Activated CD4-positive, alpha-beta T cell treated with anti-CD3 and anti-CD28 coated beads, Interleukin-2, amount 50 U/mL, for 24 hours (primary cell): ENCODE measurements at regions not wholly inside any gene's neighbourhood (a gene's known extent, or its start where the extent isn't known, plus 50 kb on each side); places are given as distances from the start of the nearest gene placed in this dataset.

Experiments used
- DNase-seq, 2 donors: peaks; one replicate each; pipeline ENCODE4 v3.0.0-alpha.2; 2020; ENCODE audit warnings: low read depth in 1 of 2, low spot score in 1 of 2

- DNase-seq = no peak
Measured at GRCh38 chr2:204042401-204042800, 105.8 kb downstream of the ICOS start.

- DNase-seq = no peak
Measured at GRCh38 chr2:204046145-204046544, 109.6 kb downstream of the ICOS start.

DNA sequence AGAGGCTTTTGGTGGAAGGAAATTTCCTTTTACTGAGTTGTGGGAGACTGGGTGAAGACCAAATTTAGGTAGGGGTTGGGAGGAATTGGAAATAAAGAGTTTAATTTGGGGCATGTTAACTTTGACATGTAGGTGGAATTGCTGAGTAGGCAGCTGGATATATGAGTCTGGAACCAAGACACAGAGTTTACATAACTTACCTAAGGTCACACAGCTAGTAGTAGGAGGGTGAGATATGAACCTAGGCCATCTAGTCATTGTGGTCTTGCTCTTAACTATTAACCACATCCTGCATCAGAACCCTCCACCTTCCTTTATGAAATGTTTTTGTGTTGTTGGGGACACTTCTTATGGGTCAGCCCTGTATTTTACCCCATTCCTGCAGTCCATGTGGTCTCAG, 113.1 kb downstream of the ICOS start:
- DNase-seq = no peak

DNA sequence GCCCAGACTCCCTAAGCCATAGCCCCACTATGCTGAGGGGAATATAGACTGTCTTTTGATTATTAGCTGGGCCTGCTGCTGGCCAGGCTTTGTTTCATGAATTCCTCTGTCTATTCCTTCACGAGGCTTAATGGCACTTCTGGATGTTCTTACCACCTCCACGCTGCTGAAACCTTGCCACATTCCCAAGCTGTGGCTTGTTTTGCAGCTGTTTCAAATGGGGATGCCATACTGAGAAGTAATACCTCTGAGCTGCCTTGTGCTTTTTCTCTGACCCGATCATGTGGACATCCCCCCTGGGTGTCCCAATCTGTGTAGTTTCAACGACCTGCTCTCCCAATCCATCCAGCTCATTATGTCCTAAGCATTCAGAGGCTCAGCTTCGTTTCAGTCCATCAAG, 114.1 kb downstream of the ICOS start:
- no peak for DNase-seq

GRCh38 chr2:204051476-204051875, 114.9 kb downstream of the ICOS start:
- no peak for DNase-seq

- DNase-seq = no peak
Measured at GRCh38 chr2:204051984-204052556, 115.5 kb downstream of the ICOS start.

- DNase-seq = no peak
Measured at GRCh38 chr2:204059016-204059415, 122.5 kb downstream of the ICOS start.

DNA sequence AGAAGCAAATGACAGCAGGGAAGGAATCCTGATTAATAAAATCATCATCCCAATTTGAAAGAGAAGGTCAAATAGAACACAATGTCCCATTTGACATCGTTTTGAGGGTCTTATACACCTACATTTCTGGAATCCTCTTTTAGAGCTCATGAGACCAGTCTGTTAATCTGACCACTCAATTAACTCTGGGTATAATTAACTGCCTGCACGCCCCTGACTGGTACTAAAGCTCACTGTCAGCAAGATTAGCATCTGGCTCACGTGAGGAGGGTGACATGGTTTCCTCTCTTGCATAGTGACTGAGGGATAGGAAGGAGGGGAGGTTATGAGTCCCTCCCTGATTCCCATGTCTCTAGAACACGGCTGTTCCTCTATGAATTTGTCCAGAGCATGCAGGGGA, 124.3 kb downstream of the ICOS start:
- no peak for DNase-seq

DNA sequence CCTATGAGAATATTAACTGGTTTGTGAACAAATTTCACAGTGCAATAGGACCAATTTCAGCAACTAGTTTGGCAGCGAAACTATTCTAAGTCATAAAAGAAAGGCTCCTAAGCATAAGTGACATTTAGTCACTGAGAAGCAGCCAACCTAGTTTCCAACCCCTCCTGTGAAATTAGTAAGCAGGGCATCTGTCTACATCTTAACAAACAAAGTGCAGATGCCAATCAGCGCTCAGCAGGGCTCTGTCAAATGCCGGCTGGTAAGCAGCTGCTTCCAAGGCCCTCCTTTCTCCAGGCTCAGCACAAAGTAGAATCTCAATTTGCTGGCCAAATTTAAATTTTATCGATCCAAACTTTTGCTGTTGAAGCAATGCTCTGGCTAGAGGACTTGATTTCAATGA, 124.7 kb downstream of the ICOS start:
- DNase-seq = no peak

GRCh38 chr2:204064119-204064518, 127.6 kb downstream of the ICOS start:
- DNase-seq = no peak

- DNase-seq = no peak
Measured at GRCh38 chr2:204065566-204065965, 129.0 kb downstream of the ICOS start.

DNA sequence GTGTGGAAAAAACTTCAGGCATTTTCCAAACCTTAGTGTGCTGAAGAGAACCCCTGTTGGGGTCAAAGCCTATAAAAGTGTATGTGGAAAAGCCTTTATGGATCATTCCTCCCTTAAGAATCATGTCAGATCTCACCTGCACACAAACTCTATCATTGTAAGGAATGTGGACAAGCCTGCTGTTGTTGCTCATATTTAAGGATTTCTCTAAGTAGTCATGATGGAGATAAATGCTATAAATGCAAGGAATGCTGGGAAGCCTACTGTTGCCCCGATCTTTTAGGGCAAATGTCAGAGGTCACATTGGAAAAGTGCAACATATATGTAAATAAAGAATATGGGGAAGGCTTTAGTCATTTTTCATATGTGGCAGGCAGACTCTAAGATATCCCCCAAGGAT, 129.5 kb downstream of the ICOS start:
- no peak for DNase-seq

- DNase-seq = no peak
Measured at GRCh38 chr2:204069804-204070203, 133.2 kb downstream of the ICOS start.

DNA sequence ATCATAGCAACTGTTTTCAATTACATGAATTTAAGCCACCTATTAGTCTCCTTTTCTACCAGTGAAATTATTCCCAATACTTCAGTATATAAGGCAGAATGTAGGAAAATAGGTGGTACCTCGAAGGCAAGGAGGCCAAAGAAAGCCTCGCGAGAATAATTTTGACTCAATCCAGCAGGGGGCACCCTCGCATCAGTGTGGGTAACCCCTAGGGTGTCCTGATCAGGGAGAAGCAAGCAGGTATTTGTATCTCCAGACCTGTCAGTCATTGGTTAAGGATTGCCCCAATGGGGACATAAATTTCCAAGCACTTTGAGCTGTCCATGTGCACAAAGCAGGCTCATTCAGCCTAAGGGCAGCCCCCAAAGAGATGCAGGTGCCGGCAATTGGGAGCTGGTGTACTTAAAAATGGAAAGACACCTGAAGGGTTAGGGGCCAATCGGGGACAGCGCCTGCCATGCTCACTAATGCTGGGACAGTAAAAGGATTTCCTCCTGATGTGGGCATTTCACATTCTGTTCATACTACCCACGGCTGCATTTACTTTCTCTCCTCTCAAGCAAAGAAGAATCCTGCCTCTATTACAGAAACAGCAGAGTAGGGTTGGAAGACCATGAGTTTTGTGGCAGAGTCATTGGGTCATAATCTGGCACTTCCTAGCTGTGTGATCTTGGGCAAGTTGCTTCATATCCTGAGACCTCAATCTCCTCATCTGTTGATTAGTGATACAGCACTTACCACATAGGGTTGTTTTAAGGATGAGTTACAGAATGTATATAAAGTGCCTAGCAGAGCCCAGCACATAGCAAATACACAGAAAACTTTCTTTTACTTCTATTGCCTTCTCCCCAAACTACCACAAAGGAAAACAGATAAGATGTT, 136.1 kb downstream of the ICOS start:
- peak; percentile 53 to 68 for DNase-seq

DNA sequence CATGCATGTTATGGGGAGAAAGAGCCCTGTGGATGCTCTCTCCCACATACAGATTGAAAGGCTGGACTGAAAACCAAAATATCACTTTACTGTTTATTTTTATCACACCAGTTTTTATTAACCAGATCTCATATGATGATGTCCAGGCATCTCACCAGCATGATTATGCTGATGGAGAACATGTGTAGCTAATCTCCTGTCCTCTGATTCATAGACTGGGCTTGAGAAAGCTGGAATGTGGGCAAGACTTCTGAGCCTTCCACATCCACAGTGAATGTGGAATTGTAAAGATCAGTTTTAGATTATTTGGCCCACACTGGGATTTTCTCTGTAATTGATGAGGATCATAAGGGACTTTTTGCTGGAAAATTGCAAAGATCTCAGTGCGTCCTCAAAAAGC, 137.9 kb downstream of the ICOS start:
- DNase-seq = no peak

- DNase-seq = no peak
Measured at GRCh38 chr2:204078003-204078698, 141.6 kb downstream of the ICOS start.

GRCh38 chr2:204081487-204082425, 145.2 kb downstream of the ICOS start:
- no peak for DNase-seq

GRCh38 chr2:204086167-204086566, 149.6 kb downstream of the ICOS start:
- DNase-seq = no peak

- DNase-seq = no peak
Measured at GRCh38 chr2:204089105-204089504, 152.5 kb downstream of the ICOS start.

DNA sequence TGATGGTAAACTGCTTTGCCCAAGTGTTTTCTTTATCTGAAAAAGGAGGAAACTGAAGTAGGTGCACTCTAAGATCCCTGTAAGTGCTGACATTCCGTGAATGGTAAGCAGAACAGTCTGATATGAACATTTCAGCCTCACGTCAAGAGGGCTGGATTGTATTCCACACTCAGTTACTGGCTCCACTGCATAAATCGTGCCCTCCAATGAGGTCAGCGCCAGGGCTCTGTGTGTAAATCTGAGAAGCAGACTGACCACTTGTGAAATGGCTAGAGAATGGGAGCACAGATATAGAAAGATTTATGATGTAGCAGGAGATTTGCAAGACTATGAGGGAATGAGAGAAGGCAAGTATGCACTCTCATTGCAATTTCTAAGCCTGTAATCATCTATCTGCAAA, 153.0 kb downstream of the ICOS start:
- no peak for DNase-seq

DNA sequence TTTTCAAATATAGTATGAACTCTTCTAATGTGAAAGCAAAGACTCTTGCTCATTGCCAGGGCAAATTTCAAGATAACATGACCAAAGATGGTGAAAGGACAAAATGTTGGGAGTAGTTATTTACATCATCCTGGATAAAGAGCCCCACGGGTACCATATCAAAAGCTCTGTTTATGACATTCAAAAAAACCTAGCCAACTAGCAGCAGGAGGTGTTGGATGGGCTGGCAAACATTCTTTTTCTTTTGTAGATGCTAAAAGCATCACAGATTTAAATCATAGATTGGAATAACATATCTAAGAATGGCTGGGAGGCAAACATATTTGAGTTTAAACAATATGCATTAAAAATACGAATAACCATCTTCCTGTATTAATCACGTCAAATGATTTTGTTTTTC, 153.5 kb downstream of the ICOS start:
- DNase-seq = no peak
